SK-N-SH (cell line): ENCODE measurements at regions not wholly inside any gene's neighbourhood (a gene's known extent, or its start where the extent isn't known, plus 50 kb on each side); places are given as distances from the start of the nearest gene placed in this dataset.

ENCODE experiments used
- CTCF ChIP-seq: fragments of 200-600 bp; sonication (generic); IDR thresholded peaks from 2 replicates; pipeline ENCODE4 v1.6.1; 2017; ENCODE audit warnings: antibody characterized with exemption, mild to moderate bottlenecking, moderate library complexity
- FOXM1 ChIP-seq: IDR thresholded peaks from 2 replicates; pipeline ENCODE4 v1.4.0; 2012; ENCODE audit warnings: low read depth, mild to moderate bottlenecking
- GATA2 ChIP-seq: sonication (generic); formaldehyde crosslinking; IDR thresholded peaks from 2 replicates; pipeline ENCODE4 v1.5.0; 2020; ENCODE audit warnings: mild to moderate bottlenecking, missing genetic modification reagents
- JUND ChIP-seq: IDR thresholded peaks from 2 replicates; pipeline ENCODE4 v1.4.0; 2012
- MAX ChIP-seq: IDR thresholded peaks from 2 replicates; pipeline ENCODE4 v1.4.0; 2012; ENCODE audit warnings: low read depth
- NFIC ChIP-seq: IDR thresholded peaks from 2 replicates; pipeline ENCODE4 v1.4.0; 2012; ENCODE audit warnings: borderline replicate concordance
- RCOR1 ChIP-seq: fragments of 150-350 bp; IDR thresholded peaks from 2 replicates; pipeline ENCODE4 v1.6.1; 2017; ENCODE audit warnings: antibody characterized with exemption, low read length
- REST ChIP-seq: IDR thresholded peaks from 2 replicates; pipeline ENCODE4 v1.6.1; 2012; ENCODE audit warnings: mild to moderate bottlenecking, low read depth, low read length, moderate library complexity
- SMC3 ChIP-seq: IDR thresholded peaks from 2 replicates; pipeline ENCODE4 v1.6.1; 2012; ENCODE audit warnings: low read depth, low read length, improper control_type of control experiment
- TAF1 ChIP-seq: IDR thresholded peaks from 2 replicates; pipeline ENCODE4 v1.6.1; 2012; ENCODE audit warnings: low read depth, mild to moderate bottlenecking, low read length, moderate library complexity, borderline replicate concordance
- USF2 ChIP-seq: fragments of 150-350 bp; IDR thresholded peaks from 2 replicates; pipeline ENCODE4 v1.6.1; 2017; ENCODE audit warnings: antibody characterized with exemption, low read length, low read depth, borderline replicate concordance
- YY1 ChIP-seq: IDR thresholded peaks from 2 replicates; pipeline ENCODE4 v1.4.0; 2012; ENCODE audit warnings: low read depth, mild to moderate bottlenecking

GRCh38 chr11:79541466-79541865 is 100.6 kb upstream of the TENM4 start:
- TF ChIP-seq NFIC (no peak), JUND (no peak), TAF1 (no peak), USF2 (no peak), CTCF (no peak), YY1 (no peak), RCOR1 (no peak), SMC3 (no peak), MAX (no peak), FOXM1 (no peak), REST (no peak), GATA2 (CRISPR knock-in tag) (no peak)
